ENCODE measurements at regions not wholly inside any gene's neighbourhood (a gene's known extent, or its start where the extent isn't known, plus 50 kb on each side); places are given as distances from the start of the nearest gene placed in this dataset.

DNA sequence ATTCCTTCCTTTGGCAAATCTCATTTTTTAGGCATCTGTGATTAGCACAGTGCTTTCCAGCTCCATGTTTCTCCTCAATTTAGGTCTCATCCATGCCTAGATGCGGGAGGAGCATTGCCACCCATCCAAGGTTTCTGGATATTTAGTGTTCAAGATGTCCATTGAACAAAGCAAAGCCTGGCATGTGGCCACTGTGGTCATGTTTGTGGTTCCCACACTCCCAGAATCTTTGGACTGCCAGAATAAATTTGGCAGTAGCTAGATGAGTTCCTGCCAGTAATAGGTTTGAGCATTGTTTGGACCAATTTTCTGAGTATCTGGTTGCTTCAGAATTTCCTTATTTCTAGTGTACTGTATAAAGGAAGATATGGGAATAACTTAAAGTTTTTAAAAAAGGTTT, 1124.1 kb downstream of the ADGRL3 start:
- no peak overlapping the region for H3K27ac ChIP-seq
- TF ChIP-seq, protein P1, sequence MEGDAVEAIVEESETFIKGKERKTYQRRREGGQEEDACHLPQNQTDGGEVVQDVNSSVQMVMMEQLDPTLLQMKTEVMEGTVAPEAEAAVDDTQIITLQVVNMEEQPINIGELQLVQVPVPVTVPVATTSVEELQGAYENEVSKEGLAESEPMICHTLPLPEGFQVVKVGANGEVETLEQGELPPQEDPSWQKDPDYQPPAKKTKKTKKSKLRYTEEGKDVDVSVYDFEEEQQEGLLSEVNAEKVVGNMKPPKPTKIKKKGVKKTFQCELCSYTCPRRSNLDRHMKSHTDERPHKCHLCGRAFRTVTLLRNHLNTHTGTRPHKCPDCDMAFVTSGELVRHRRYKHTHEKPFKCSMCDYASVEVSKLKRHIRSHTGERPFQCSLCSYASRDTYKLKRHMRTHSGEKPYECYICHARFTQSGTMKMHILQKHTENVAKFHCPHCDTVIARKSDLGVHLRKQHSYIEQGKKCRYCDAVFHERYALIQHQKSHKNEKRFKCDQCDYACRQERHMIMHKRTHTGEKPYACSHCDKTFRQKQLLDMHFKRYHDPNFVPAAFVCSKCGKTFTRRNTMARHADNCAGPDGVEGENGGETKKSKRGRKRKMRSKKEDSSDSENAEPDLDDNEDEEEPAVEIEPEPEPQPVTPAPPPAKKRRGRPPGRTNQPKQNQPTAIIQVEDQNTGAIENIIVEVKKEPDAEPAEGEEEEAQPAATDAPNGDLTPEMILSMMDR (IDR thresholded peaks at IDR 0.05) = no peak
- TF ChIP-seq EP300 (IDR thresholded peaks at IDR 0.05; ENCODE audit: low read depth) (no peak), POLR2AphosphoS5 (IDR thresholded peaks at IDR 0.05) (no peak), POLR2A (IDR thresholded peaks at IDR 0.05) (no peak)
- no peaks in the 10 kb centered on the region for H3K36me3 ChIP-seq
- H3K9me3 ChIP-seq = no peaks in the 10 kb centered on the region
- 67 to 89% methylated on average over 1 of the region's 1 CpG for WGBS, 2 donors (ENCODE audit: low coverage in 1 of 2)
- no peak overlapping the region for H3K4me3 ChIP-seq
- no peaks in the 10 kb centered on the region for H3K27me3 ChIP-seq
- no peak for DNase-seq
- in situ Hi-C loops (cut with MboI; ENCODE audit: low pct_ligation_motif_present in 1 of 4, low pct_unique_long_range_greater_than_20kb in 1 of 4, low sequenced_read_pairs in 3 of 4) (no loop called here), intact Hi-C loops (cut with DNase I; ENCODE audit: low total_unique reads) (no loop called here)
- no peaks in the 10 kb centered on the region for H3K4me1 ChIP-seq

DNA sequence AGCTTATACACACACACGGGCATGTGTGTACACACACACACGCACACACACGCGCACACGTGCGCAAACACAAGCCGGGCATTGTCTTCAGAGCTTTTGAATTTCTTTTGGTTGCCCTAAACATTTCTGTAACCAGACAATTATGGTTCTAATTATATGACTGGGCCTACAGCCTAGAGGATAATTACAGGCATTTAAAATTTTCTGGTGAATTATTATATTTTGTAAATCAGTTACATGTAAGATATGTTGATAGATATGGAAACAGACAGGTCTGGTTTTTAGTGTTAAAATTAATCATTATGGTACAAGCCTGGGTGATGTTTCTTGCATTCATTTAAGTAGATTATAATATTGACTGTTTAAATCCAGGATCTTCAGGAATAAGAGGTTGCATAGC, 1120.5 kb downstream of the ADGRL3 start:
- WGBS, 2 donors (ENCODE audit: low coverage in 1 of 2) = 82 to 87% methylated on average over 7 of the region's 7 CpGs
- no peaks in the 10 kb centered on the region for H3K36me3 ChIP-seq
- H3K9me3 ChIP-seq = no peaks in the 10 kb centered on the region
- H3K27ac ChIP-seq = no peak overlapping the region
- no peak for DNase-seq
- no peaks in the 10 kb centered on the region for H3K27me3 ChIP-seq
- TF ChIP-seq EP300 (IDR thresholded peaks at IDR 0.05; ENCODE audit: low read depth) = no peak
- TF ChIP-seq POLR2AphosphoS5 (IDR thresholded peaks at IDR 0.05) = no peak
- TF ChIP-seq POLR2A (IDR thresholded peaks at IDR 0.05) = no peak
- TF ChIP-seq, protein P1 (IDR thresholded peaks at IDR 0.05) = no peak
- intact Hi-C loops (cut with DNase I; ENCODE audit: low total_unique reads) = no loop called here
- no peak overlapping the region for H3K4me3 ChIP-seq
- no peaks in the 10 kb centered on the region for H3K4me1 ChIP-seq
- in situ Hi-C loops (cut with MboI; ENCODE audit: low pct_ligation_motif_present in 1 of 4, low pct_unique_long_range_greater_than_20kb in 1 of 4, low sequenced_read_pairs in 3 of 4) = no loop called here

DNA sequence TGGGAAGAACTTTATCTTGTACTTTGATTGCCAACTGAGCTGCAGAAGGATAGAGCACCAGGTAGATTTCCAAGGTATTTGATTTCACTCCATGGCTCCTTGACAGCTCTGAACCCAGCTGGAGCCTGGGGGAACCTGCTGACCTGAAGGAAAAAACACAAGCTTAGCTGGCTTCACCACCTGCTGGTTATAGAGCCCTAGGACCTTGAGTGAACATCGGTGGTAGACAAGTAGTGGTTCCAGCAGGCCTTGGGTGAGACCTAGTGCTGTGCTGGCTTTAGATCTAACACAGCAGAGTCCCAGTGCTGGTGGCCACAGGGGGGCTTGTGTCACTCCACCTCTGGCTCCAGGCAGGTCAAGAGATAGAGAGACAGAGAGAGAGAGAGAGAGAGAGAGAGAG, 1102.6 kb downstream of the ADGRL3 start:
- no peaks in the 10 kb centered on the region for H3K27me3 ChIP-seq
- H3K4me3 ChIP-seq = no peak overlapping the region
- no peak for TF ChIP-seq POLR2A (IDR thresholded peaks at IDR 0.05)
- no peak for TF ChIP-seq EP300 (IDR thresholded peaks at IDR 0.05; ENCODE audit: low read depth)
- no peak for TF ChIP-seq POLR2AphosphoS5 (IDR thresholded peaks at IDR 0.05)
- TF ChIP-seq, protein P1 (IDR thresholded peaks at IDR 0.05) = no peak
- intact Hi-C loops (cut with DNase I; ENCODE audit: low total_unique reads) = no loop called here
- WGBS, 2 donors (ENCODE audit: low coverage in 1 of 2) = 68% methylated on average over 1 of the region's 1 CpG; no CpG with 5 or more reads in 1 of the 2 donors
- DNase-seq = no peak
- in situ Hi-C loops (cut with MboI; ENCODE audit: low pct_ligation_motif_present in 1 of 4, low pct_unique_long_range_greater_than_20kb in 1 of 4, low sequenced_read_pairs in 3 of 4) = no loop called here
- H3K9me3 ChIP-seq = peaks cover 5 to 8% of the 10 kb centered on the region in 2 donors
- H3K4me1 ChIP-seq = no peaks in the 10 kb centered on the region
- no peaks in the 10 kb centered on the region for H3K36me3 ChIP-seq
- H3K27ac ChIP-seq = no peak overlapping the region

DNA sequence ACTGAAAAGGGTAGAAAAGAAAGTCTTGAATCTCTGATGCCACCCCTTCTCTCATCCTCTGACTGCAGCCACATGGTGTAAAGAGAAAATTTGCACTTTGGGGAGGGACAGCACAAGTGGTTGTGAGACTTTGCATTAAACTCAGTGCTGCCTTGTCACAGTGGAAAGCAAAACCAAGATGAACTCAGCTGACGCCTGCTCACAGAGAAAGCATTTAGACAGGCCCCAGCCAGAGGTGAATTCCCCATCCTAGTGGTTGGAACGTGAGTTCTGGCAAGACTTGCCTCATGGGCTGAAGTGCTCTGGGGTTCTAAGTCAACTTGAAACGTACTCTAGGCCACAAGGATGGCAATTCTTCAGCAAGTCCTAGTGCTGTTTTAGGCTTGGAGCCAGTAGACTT, 1101.4 kb downstream of the ADGRL3 start:
- in situ Hi-C loops (cut with MboI; ENCODE audit: low pct_ligation_motif_present in 1 of 4, low pct_unique_long_range_greater_than_20kb in 1 of 4, low sequenced_read_pairs in 3 of 4) = no loop called here
- DNase-seq = no peak
- H3K4me1 ChIP-seq = no peaks in the 10 kb centered on the region
- no peak overlapping the region for H3K27ac ChIP-seq
- intact Hi-C loops (cut with DNase I; ENCODE audit: low total_unique reads) = no loop called here
- H3K9me3 ChIP-seq = peaks cover 0 to 4% of the 10 kb centered on the region in 2 donors
- TF ChIP-seq POLR2A (IDR thresholded peaks at IDR 0.05) = no peak
- no peak for TF ChIP-seq POLR2AphosphoS5 (IDR thresholded peaks at IDR 0.05)
- no peak for TF ChIP-seq EP300 (IDR thresholded peaks at IDR 0.05; ENCODE audit: low read depth)
- TF ChIP-seq, protein P1 (IDR thresholded peaks at IDR 0.05) = no peak
- no peak overlapping the region for H3K4me3 ChIP-seq
- 50 to 83% methylated on average over 1 to 3 of the region's 3 CpGs for WGBS, 2 donors (ENCODE audit: low coverage in 1 of 2)
- no peaks in the 10 kb centered on the region for H3K36me3 ChIP-seq
- H3K27me3 ChIP-seq = no peaks in the 10 kb centered on the region
